SH-SY5Y (cell line): ENCODE measurements at regions not wholly inside any gene's neighbourhood (a gene's known extent, or its start where the extent isn't known, plus 50 kb on each side); places are given as distances from the start of the nearest gene placed in this dataset.
A peak's percentile ranks its signal among the peaks of the same experiment; 100 is the strongest.

Experiments used
- GATA2 ChIP-seq: IDR thresholded peaks from 2 replicates; pipeline ENCODE4 v1.6.1; 2011; ENCODE audit warnings: mild to moderate bottlenecking, low read depth, low read length
- GATA3 ChIP-seq: IDR thresholded peaks from 2 replicates; pipeline ENCODE4 v1.6.1; 2011; ENCODE audit warnings: low read depth, mild to moderate bottlenecking, low read length, moderate library complexity

DNA sequence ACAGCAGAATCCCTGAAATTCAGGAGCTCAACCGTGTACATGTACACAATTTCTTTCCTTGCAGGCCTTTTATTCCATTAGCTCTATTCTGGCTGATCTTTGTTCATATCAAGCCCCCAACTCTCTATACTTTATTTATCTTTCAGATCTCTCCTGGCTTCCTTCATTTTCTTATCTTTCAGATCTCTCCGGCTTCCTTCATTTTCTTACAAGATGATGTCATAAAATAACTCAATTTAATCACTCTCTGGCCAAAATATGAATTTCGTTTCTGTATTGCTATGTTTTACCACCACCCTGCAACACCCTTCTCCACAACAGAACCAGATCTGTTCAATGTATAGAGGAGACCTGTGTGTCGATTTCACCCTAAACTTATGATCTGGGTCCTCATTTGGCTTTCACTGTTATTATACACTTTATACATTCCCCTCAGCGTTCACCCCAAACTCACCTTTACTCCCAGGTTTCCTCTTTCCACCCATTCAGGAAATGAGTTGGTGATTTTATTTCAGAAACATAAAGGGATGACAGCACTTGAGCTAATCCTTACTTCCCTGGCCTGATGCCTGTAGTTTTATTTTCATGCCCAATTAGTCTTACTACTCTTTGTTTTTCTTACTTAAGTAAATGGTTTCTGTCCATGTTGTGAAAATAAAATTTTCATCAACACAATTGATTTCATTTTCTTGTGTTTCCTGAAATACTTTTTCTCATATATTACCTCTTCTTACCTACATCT is 195.5 kb downstream of the BCHE start:
- TF ChIP-seq GATA2 (no peak; the same call in 1 of the 2 replicates), GATA3 (peak; percentile 52; the same call in 1 of the 2 replicates)

DNA sequence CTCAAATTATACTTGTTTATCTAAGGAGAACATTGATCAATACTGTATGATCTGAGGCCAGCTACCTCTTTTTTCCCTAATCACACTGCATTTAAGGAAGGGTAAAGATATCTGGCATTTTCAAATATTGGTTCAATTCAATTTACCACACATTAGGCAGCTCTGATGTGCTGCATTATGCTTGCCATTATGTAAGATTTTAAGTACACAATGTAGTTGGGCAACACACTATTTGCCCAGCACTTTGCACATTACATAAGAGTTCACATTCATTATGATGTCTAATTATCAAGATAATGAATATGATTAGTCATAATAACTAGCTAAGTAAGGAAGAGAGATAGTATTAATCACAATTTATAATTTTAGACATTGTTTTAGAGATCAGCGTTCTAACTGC is 196.3 kb downstream of the BCHE start:
- TF ChIP-seq GATA2 (no peak), GATA3 (no peak)

DNA sequence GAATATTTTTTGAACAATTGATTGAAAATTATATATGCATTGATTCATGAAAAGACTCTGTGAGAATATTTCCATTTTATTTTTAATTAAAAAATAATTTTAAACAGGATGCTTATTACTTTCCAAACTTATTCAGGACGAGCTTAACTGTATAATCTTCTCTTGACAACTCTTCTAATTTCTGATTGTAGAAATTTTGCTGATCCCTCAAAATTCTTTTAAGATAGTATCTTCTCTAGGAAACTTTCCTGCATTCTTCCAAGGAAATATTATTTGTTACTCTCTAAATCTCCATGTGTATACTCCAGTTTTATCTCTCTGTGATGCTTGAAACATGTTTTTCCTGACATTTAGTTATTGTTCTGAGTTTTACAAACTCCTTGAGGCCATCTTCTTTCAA is 197.2 kb downstream of the BCHE start:
- TF ChIP-seq GATA3 = no peak
- no peak for TF ChIP-seq GATA2

DNA sequence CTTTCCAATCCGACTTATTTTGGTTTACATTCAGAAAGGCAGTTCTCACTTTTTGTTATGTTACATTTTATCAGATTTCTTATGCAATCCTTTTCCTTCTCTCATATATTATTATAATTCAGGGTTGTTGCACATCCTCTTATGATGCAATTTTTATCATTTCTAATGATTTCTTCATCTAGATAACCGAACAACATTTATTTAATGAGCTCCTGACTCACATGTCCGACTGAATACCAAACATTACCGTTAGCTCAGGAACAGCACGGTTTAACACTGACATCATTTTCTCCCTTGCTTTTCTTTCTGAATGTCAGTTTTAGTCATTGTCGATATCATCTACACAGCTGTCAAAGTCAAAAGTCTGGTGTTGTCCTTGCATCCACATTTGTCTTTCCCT is 199.2 kb downstream of the BCHE start:
- no peak for TF ChIP-seq GATA3
- no peak for TF ChIP-seq GATA2

DNA sequence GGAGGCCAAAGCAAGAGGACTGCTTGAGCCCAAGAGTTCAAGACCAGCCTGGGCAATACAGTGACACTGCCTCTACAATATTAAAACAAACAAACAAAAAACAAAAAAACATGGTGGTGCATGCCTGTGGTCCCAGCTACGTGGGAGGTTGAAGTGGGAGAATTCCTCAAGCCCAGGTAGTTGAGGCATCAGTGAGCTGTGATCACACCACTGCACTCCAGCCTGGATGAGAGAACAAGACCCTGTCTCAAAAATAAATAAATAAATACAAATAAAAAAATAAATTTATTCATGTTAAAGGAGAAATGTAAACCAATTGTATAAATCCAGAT is 200.6 kb downstream of the BCHE start:
- no peak for TF ChIP-seq GATA2
- no peak for TF ChIP-seq GATA3

GRCh38 chr3:165635791-165636683 is 201.2 kb downstream of the BCHE start:
- TF ChIP-seq GATA3 = no peak
- no peak for TF ChIP-seq GATA2

DNA sequence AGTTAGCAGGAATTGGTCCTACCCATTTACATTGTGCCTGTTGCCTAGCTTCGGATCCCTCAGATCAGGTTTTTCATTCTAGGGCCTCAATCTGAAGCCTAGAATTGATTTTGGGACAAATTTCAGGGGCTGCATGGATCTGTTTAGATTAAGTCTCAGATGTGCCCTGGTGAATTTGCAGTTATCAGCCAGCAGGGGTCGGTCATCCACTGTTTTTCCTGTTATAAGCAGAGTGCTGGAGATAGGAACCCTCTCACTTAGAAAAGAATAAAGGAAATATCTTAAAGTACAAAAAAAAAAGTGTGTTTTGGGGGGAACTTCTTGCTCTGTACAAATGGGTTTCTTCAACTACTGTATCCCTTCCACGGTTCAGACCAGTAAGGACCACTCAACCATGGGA is 212.5 kb downstream of the BCHE start:
- TF ChIP-seq GATA2 = no peak
- no peak for TF ChIP-seq GATA3

DNA sequence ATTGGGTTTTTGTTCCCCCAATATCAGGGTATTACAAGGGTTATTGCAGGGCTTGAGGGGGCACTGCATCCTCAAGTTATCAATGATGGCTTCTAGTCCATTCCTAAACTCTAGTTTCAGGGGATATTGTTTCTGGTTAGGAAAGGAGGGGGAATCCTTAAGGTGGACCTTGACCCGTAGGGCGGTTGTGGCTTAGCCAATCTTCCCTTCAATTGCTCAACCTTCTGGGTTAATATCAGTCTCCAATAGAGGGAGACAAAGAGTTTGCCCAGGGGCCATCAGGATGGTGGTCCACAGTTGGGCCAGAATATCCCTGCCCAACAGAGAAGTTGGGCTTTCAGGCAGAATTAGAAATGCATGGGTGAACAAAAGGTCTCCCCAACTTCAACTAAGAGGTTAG is 214.9 kb downstream of the BCHE start:
- TF ChIP-seq GATA2 (no peak), GATA3 (no peak)

GRCh38 chr3:165619069-165619468 is 218.2 kb downstream of the BCHE start:
- TF ChIP-seq GATA3 = no peak
- TF ChIP-seq GATA2 = no peak

- no peak for TF ChIP-seq GATA2
- TF ChIP-seq GATA3 = no peak
Measured at GRCh38 chr3:165617134-165617533, 220.1 kb downstream of the BCHE start.

GRCh38 chr3:165614337-165614736 is 222.9 kb downstream of the BCHE start:
- TF ChIP-seq GATA3 (no peak), GATA2 (no peak)

DNA sequence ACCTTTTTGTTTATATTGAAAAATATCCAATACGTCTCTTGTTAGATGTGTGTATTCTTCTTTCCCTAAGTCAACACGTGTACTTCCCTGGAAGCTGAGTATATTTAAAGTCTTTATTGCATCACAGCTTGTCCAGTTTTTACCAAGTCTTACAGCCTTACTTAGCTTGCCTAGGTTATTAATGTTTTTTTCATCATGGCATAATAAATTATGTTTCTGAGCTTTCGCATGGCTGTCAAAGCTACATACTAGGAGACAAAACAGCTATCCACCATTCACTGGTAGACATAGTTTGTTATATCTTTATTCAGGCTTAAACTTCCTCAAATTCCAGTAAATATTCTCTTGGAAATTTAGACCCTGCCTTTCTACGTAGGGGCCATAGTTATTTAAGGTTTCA is 224.2 kb downstream of the BCHE start:
- TF ChIP-seq GATA2 (no peak), GATA3 (no peak)

DNA sequence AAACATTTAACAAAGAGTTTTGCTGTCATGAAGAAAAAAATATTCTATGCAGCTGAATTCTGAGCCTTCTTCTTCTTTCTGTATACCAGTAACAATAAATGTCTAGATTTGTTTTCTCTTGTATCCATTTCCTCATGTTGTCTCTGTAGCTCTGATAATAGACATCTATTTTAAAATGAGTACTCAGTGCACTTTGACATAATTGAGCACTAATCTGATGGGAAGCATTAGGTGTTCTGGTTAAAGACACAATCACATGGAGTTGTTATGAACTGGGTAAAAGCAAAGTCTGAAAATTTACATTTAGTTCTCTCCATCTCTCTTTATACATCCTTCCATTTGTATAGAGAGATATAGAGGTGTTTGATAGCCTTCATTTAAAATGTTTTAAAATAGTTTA is 230.0 kb downstream of the BCHE start:
- TF ChIP-seq GATA3 (no peak), GATA2 (no peak)

DNA sequence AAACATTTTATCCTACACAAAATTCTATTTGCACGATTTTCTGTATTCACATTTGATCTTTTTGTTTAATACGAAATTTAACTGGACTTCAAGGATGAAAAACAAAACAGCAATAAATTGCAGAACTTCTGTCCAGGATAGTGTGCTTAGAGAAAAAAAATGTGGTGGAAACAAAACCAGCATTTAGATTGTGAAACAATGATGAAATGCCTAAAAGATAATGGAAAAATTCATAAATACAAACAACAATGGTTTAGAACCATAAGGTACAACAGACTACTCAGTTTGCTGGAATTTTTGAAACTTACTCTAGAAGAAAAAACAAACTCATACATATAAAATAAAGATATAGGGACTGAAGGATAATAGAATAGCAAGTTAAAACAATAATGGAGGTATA is 234.0 kb downstream of the BCHE start:
- no peak for TF ChIP-seq GATA3
- TF ChIP-seq GATA2 = no peak

- TF ChIP-seq GATA2 = no peak
- TF ChIP-seq GATA3 = no peak
Measured at GRCh38 chr3:165568907-165569462, 268.2 kb downstream of the BCHE start.

- no peak for TF ChIP-seq GATA3
- TF ChIP-seq GATA2 = no peak
Measured at GRCh38 chr3:165555785-165556184, 281.4 kb downstream of the BCHE start.
